ENCODE measurements at regions not wholly inside any gene's neighbourhood (a gene's known extent, or its start where the extent isn't known, plus 50 kb on each side); places are given as distances from the start of the nearest gene placed in this dataset.

DNA sequence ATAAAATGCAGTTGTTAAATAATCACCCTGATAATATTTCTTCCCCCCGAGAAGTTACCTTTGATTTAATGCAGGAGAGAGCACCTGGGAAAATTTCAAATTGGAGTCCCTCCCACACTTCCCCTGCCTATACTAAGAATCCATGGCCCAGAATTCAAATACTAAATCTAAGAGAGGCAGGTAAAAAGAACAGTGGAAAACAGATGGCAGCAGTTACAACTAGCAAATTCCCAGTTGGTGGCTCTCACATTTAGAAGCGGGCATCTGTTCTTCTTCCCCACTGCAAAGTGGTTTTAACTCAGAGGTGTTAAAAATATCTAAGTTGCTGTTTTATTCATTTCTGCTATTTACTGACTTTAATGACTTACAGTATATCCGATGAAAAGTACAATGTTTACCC, 210.4 kb upstream of the ELAVL2 start:
- Mint-ChIP-seq H3K4me3 (ENCODE audit: unreplicated experiment) (no peak overlapping the region), H3K36me3 (ENCODE audit: insufficient read depth, unreplicated experiment) (no peaks in the 10 kb centered on the region), H3K27me3 (ENCODE audit: insufficient read depth, unreplicated experiment) (no peaks in the 10 kb centered on the region), H3K4me1 (ENCODE audit: low read depth, unreplicated experiment) (no peaks in the 10 kb centered on the region), H3K9me3 (ENCODE audit: unreplicated experiment) (no peaks in the 10 kb centered on the region), H3K27ac (ENCODE audit: unreplicated experiment) (no peak overlapping the region)
- no peak overlapping the region for H3K4me3 ChIP-seq (ENCODE audit: low read depth, low read length)
- H3K27me3 ChIP-seq (replicated peaks; ENCODE audit: control insufficient read depth, insufficient read depth, low read length), result no peaks in the 10 kb centered on the region
- POLR2A ChIA-PET, result no interaction called here
- no peak for TF ChIP-seq CTCF (IDR thresholded peaks at IDR 0.05; ENCODE audit: insufficient read depth in 1 of 2, low read depth in 1 of 2, low read length in 1 of 2, severe bottlenecking in 1 of 2, unreplicated experiment in 1 of 2)
- H3K4me1 ChIP-seq, result no peaks in the 10 kb centered on the region
- H3K36me3 ChIP-seq (ENCODE audit: control insufficient read depth, insufficient read depth, low read length), result no peaks in the 10 kb centered on the region
- no TSS peak for BruUV-seq (replicated peaks)
- intact Hi-C loops (cut with micrococcal nuclease; ENCODE audit: unreplicated experiment), result no loop called here
- CTCF ChIA-PET, result no interaction called here
- DNase-seq, result no peak
- H3K9me3 ChIP-seq, result no peaks in the 10 kb centered on the region

DNA sequence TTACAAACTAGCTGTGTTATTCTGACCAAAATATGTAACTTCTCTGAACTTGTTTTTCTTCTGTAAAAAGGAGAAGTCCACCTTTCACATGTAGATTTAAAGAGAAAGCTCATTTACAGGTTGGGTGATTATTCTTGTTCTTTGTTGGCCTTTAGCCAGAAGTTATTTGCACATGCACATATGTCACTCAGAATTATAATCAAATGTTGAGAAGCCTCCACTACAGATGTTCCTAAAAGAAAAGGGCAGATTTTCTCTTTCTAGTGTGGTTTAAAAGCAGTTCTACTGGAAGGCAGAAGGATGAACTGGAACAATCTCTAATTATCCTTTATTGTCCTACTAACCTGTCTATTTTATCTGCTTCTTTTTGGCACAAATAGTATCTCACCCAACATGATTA, 209.8 kb upstream of the ELAVL2 start:
- no peaks in the 10 kb centered on the region for H3K9me3 Mint-ChIP-seq (ENCODE audit: unreplicated experiment)
- no peaks in the 10 kb centered on the region for H3K27me3 Mint-ChIP-seq (ENCODE audit: insufficient read depth, unreplicated experiment)
- no peaks in the 10 kb centered on the region for H3K36me3 Mint-ChIP-seq (ENCODE audit: insufficient read depth, unreplicated experiment)
- DNase-seq, result no peak
- no TSS peak for BruUV-seq (replicated peaks)
- CTCF ChIA-PET, result no interaction called here
- POLR2A ChIA-PET, result no interaction called here
- intact Hi-C loops (cut with micrococcal nuclease; ENCODE audit: unreplicated experiment), result no loop called here
- no peaks in the 10 kb centered on the region for H3K27me3 ChIP-seq (replicated peaks; ENCODE audit: control insufficient read depth, insufficient read depth, low read length)
- H3K4me1 Mint-ChIP-seq (ENCODE audit: low read depth, unreplicated experiment), result no peaks in the 10 kb centered on the region
- H3K36me3 ChIP-seq (ENCODE audit: control insufficient read depth, insufficient read depth, low read length), result no peaks in the 10 kb centered on the region
- H3K9me3 ChIP-seq, result no peaks in the 10 kb centered on the region
- no peak overlapping the region for H3K27ac Mint-ChIP-seq (ENCODE audit: unreplicated experiment)
- no peak for TF ChIP-seq CTCF (IDR thresholded peaks at IDR 0.05; ENCODE audit: insufficient read depth in 1 of 2, low read depth in 1 of 2, low read length in 1 of 2, severe bottlenecking in 1 of 2, unreplicated experiment in 1 of 2)
- no peaks in the 10 kb centered on the region for H3K4me1 ChIP-seq
- H3K4me3 Mint-ChIP-seq (ENCODE audit: unreplicated experiment), result no peak overlapping the region
- no peak overlapping the region for H3K4me3 ChIP-seq (ENCODE audit: low read depth, low read length)

GRCh38 chr9:24011881-24012280, 185.8 kb upstream of the ELAVL2 start:
- H3K27me3 Mint-ChIP-seq (ENCODE audit: insufficient read depth, unreplicated experiment), result no peaks in the 10 kb centered on the region
- no peak for TF ChIP-seq CTCF (IDR thresholded peaks at IDR 0.05; ENCODE audit: insufficient read depth in 1 of 2, low read depth in 1 of 2, low read length in 1 of 2, severe bottlenecking in 1 of 2, unreplicated experiment in 1 of 2)
- no peak overlapping the region for H3K27ac Mint-ChIP-seq (ENCODE audit: unreplicated experiment)
- Histone ChIP-seq H3K4me3 (ENCODE audit: low read depth, low read length) (no peak overlapping the region), H3K36me3 (ENCODE audit: control insufficient read depth, insufficient read depth, low read length) (no peaks in the 10 kb centered on the region), H3K27me3 (replicated peaks; ENCODE audit: control insufficient read depth, insufficient read depth, low read length) (no peaks in the 10 kb centered on the region), H3K4me1 (no peaks in the 10 kb centered on the region), H3K9me3 (no peaks in the 10 kb centered on the region)
- no peak for DNase-seq
- H3K4me1 Mint-ChIP-seq (ENCODE audit: low read depth, unreplicated experiment), result no peaks in the 10 kb centered on the region
- ChIA-PET CTCF (no interaction called here), POLR2A (no interaction called here)
- no peaks in the 10 kb centered on the region for H3K9me3 Mint-ChIP-seq (ENCODE audit: unreplicated experiment)
- no peak overlapping the region for H3K4me3 Mint-ChIP-seq (ENCODE audit: unreplicated experiment)
- H3K36me3 Mint-ChIP-seq (ENCODE audit: insufficient read depth, unreplicated experiment), result no peaks in the 10 kb centered on the region
- no TSS peak for BruUV-seq (replicated peaks)
- intact Hi-C loops (cut with micrococcal nuclease; ENCODE audit: unreplicated experiment), result no loop called here

All from Caco-2 (cell line).